ENCODE measurements at regions not wholly inside any gene's neighbourhood (a gene's known extent, or its start where the extent isn't known, plus 50 kb on each side); places are given as distances from the start of the nearest gene placed in this dataset.
A peak's percentile ranks its signal among the peaks of the same experiment; 100 is the strongest.
"Not testable (repeated sequence)": the region's sequence is repeated elsewhere in the genome, so short reads cannot be mapped to it uniquely, and the experiment has no call there.

DNA sequence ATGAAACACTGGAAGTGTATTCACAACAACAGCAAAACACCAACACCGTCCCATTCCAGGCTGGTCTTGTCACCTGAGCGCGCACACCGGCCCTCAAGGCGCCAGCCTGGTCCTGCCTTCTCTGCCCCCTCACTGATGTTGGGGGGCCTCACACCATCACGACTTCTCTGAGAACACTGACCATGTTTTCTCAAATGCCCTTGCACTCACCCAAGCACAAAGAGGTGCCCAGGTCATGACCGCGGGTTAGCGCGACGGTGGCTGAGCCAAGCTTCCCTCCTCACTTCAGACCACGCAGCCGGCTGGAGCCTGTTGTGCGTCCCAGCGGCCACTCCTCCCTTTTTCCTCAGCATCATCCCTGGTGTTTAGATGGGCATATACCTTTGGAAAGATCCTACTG, 101.3 kb upstream of the SALL3 start:
- Histone ChIP-seq H2AK5ac (ENCODE audit: low read depth, low read length) (peak overlapping the region; percentile 40), H4K8ac (ENCODE audit: low read depth, low read length) (no peak overlapping the region), H3K14ac (ENCODE audit: low read length) (no peak overlapping the region), H3K18ac (ENCODE audit: low read length) (peak overlapping the region; percentile 72), H2AFZ (ENCODE audit: low read length) (no peak overlapping the region), H2BK15ac (ENCODE audit: low read length) (peak overlapping the region; percentile 27), H3K4ac (ENCODE audit: low read length) (no peak overlapping the region), H3K79me1 (ENCODE audit: low read depth, low read length) (no peaks in the 10 kb centered on the region), H3K36me3 (replicated peaks in 1 of 2; ENCODE audit: control insufficient read depth in 2 of 2, insufficient read depth in 2 of 2, low read length in 2 of 2) (no peaks in the 10 kb centered on the region), H3K4me3 (ENCODE audit: low read length in 2 of 2) (no peak overlapping the region), H3K23ac (ENCODE audit: low read depth, low read length, poor library complexity) (no peak overlapping the region), H2BK5ac (ENCODE audit: low read length) (no peak overlapping the region), H3K4me1 (ENCODE audit: control insufficient read depth in 2 of 2, insufficient read depth in 1 of 2, low read depth in 1 of 2, low read length in 2 of 2) (peaks cover 0 to 5% of the 10 kb centered on the region in 2 donors), H2BK120ac (ENCODE audit: low read depth, low read length) (peak overlapping the region; percentile 57), H2BK12ac (ENCODE audit: low read length) (no peak overlapping the region), H3K9me3 (replicated peaks in 1 of 2; ENCODE audit: control insufficient read depth in 2 of 2, insufficient read depth in 1 of 2, low read depth in 1 of 2, low read length in 2 of 2) (peaks cover 0 to 2% of the 10 kb centered on the region in 2 donors), H3K9ac (ENCODE audit: low read depth, low read length, poor library complexity) (peak overlapping the region; percentile 27), H3K27ac (replicated peaks; ENCODE audit: low read length) (no peak overlapping the region), H3K27me3 (ENCODE audit: control insufficient read depth in 3 of 3, insufficient read depth in 3 of 3, low read depth in 1 of 3, low read length in 3 of 3) (no peaks in the 10 kb centered on the region), H4K91ac (ENCODE audit: low read depth, low read length, poor library complexity) (peak overlapping the region; percentile 26), H3K4me2 (ENCODE audit: insufficient read depth, low read length, poor library complexity, severe bottlenecking) (no peak overlapping the region)
- no peak for DNase-seq (ENCODE audit: low spot score)
- WGBS, 2 donors (ENCODE audit: extremely low coverage in 2 of 2, insufficient read length in 2 of 2, insufficient replicate concordance in 1 of 2): no CpG with 5 or more reads among the region's 15 CpGs

DNA sequence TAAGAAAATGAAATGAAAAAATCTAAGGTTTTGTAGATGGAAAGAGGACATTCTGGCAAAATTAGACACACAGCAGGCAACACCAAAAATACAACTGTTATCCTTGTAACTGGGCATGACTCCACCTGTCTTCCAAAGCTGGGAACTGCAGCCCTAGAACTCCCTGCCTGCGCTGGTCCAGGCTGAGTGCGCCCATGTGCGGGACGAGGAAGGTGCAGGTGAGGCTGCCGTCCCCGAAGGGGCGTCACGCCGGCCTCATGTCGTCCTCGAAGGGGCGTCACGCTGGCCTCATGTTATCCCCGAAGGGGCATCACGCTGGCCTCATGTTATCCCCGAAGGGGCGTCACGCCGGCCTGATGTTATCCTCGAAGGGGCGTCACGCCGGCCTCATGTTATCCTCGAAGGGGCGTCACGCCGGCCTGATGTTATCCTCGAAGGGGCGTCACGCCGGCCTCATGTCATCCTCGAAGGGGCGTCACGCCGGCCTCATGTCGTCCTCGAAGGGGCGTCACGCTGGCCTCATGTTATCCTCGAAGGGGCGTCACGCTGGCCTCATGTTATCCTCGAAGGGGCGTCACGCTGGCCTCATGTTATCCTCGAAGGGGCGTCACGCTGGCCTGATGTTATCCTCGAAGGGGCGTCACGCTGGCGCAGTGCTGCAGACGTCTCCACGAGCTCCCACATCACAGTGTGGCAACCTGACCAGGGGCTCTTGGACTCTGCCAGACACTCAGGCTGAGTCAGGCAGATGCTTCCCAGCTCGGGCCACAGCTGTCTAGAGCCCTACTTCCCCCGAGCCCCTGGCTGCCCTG, 100.3 kb upstream of the SALL3 start:
- H3K9me3 ChIP-seq (replicated peaks in 1 of 2; ENCODE audit: control insufficient read depth in 2 of 2, insufficient read depth in 1 of 2, low read depth in 1 of 2, low read length in 2 of 2); H3K4me2 ChIP-seq (ENCODE audit: insufficient read depth, low read length, poor library complexity, severe bottlenecking); H4K91ac ChIP-seq (ENCODE audit: low read depth, low read length, poor library complexity); H3K9ac ChIP-seq (ENCODE audit: low read depth, low read length, poor library complexity); H3K27ac ChIP-seq (replicated peaks; ENCODE audit: low read length); H2AFZ ChIP-seq (ENCODE audit: low read length); H2BK12ac ChIP-seq (ENCODE audit: low read length); H3K79me1 ChIP-seq (ENCODE audit: low read depth, low read length); H2BK120ac ChIP-seq (ENCODE audit: low read depth, low read length); H2BK15ac ChIP-seq (ENCODE audit: low read length); DNase-seq (ENCODE audit: low spot score); H4K8ac ChIP-seq (ENCODE audit: low read depth, low read length); H3K14ac ChIP-seq (ENCODE audit: low read length); H3K36me3 ChIP-seq (replicated peaks in 1 of 2; ENCODE audit: control insufficient read depth in 2 of 2, insufficient read depth in 2 of 2, low read length in 2 of 2); H3K4ac ChIP-seq (ENCODE audit: low read length); H3K23ac ChIP-seq (ENCODE audit: low read depth, low read length, poor library complexity); H2AK5ac ChIP-seq (ENCODE audit: low read depth, low read length); H3K18ac ChIP-seq (ENCODE audit: low read length); H3K27me3 ChIP-seq (ENCODE audit: control insufficient read depth in 3 of 3, insufficient read depth in 3 of 3, low read depth in 1 of 3, low read length in 3 of 3); H3K4me3 ChIP-seq (ENCODE audit: low read length in 2 of 2); H2BK5ac ChIP-seq (ENCODE audit: low read length); H3K4me1 ChIP-seq (ENCODE audit: control insufficient read depth in 2 of 2, insufficient read depth in 1 of 2, low read depth in 1 of 2, low read length in 2 of 2): not testable (repeated sequence)
- no CpG with 5 or more reads among the region's 56 CpGs for WGBS, 2 donors (ENCODE audit: extremely low coverage in 2 of 2, insufficient read length in 2 of 2, insufficient replicate concordance in 1 of 2)

DNA sequence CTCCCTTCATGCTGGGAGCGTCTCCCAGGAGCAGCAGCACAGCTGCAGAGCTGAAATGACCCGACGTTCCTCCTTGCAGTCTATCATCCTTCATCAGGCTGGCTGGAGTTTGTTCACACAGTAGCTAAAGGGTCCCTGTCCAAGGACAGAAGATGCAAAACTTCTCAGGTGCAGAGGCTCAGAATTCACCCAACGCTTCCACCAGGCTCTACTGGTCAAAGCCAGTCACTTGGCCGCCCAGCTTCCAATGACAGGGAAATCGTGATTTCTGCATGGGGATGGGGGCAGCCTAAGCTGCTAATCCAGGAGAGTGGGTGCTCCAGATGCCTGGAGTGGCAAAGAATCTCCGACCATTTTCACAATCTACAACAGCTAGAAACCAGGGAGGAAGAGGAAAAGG, 97.0 kb upstream of the SALL3 start:
- Histone ChIP-seq H2BK15ac (ENCODE audit: low read length) (no peak overlapping the region), H3K23ac (ENCODE audit: low read depth, low read length, poor library complexity) (no peak overlapping the region), H3K9ac (ENCODE audit: low read depth, low read length, poor library complexity) (no peak overlapping the region), H3K27ac (replicated peaks; ENCODE audit: low read length) (no peak overlapping the region), H3K79me1 (ENCODE audit: low read depth, low read length) (no peaks in the 10 kb centered on the region), H2AFZ (ENCODE audit: low read length) (no peak overlapping the region), H2AK5ac (ENCODE audit: low read depth, low read length) (no peak overlapping the region), H3K4me3 (ENCODE audit: low read length in 2 of 2) (no peak overlapping the region), H3K4me1 (ENCODE audit: control insufficient read depth in 2 of 2, insufficient read depth in 1 of 2, low read depth in 1 of 2, low read length in 2 of 2) (no peaks in the 10 kb centered on the region), H2BK120ac (ENCODE audit: low read depth, low read length) (no peak overlapping the region), H3K14ac (ENCODE audit: low read length) (no peak overlapping the region), H2BK12ac (ENCODE audit: low read length) (no peak overlapping the region), H3K27me3 (ENCODE audit: control insufficient read depth in 3 of 3, insufficient read depth in 3 of 3, low read depth in 1 of 3, low read length in 3 of 3) (no peaks in the 10 kb centered on the region), H4K91ac (ENCODE audit: low read depth, low read length, poor library complexity) (no peak overlapping the region), H2BK5ac (ENCODE audit: low read length) (no peak overlapping the region), H4K8ac (ENCODE audit: low read depth, low read length) (no peak overlapping the region), H3K36me3 (replicated peaks in 1 of 2; ENCODE audit: control insufficient read depth in 2 of 2, insufficient read depth in 2 of 2, low read length in 2 of 2) (no peaks in the 10 kb centered on the region), H3K9me3 (replicated peaks in 1 of 2; ENCODE audit: control insufficient read depth in 2 of 2, insufficient read depth in 1 of 2, low read depth in 1 of 2, low read length in 2 of 2) (peaks cover 0 to 6% of the 10 kb centered on the region in 2 donors), H3K18ac (ENCODE audit: low read length) (no peak overlapping the region), H3K4ac (ENCODE audit: low read length) (no peak overlapping the region), H3K4me2 (ENCODE audit: insufficient read depth, low read length, poor library complexity, severe bottlenecking) (no peak overlapping the region)
- WGBS, 2 donors (ENCODE audit: extremely low coverage in 2 of 2, insufficient read length in 2 of 2, insufficient replicate concordance in 1 of 2): no CpG with 5 or more reads among the region's 7 CpGs
- DNase-seq (ENCODE audit: low spot score): no peak

DNA sequence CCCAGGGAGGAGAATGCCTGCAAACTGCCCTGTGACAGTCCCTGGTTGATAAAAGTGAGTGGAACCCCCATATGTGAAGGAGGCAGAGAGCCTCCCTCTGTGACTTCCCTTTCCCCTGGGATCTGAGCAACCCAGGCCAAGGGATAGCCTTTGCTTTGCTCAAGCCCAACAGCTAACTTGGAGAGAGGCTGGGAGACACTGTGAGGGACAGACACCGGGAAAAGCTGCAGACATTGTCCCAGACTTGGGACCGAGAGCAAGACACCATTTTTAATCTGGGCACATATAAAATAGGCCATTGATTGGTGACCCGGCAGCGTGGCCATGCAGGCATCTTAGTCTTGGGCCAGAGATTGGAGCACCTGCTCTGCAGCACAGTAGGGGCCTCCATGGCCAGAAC, 96.1 kb upstream of the SALL3 start:
- Histone ChIP-seq H2BK12ac (ENCODE audit: low read length) (no peak overlapping the region), H3K9ac (ENCODE audit: low read depth, low read length, poor library complexity) (no peak overlapping the region), H3K36me3 (replicated peaks in 1 of 2; ENCODE audit: control insufficient read depth in 2 of 2, insufficient read depth in 2 of 2, low read length in 2 of 2) (no peaks in the 10 kb centered on the region), H2AK5ac (ENCODE audit: low read depth, low read length) (peak overlapping the region; percentile 45), H3K79me1 (ENCODE audit: low read depth, low read length) (no peaks in the 10 kb centered on the region), H2BK15ac (ENCODE audit: low read length) (no peak overlapping the region), H3K14ac (ENCODE audit: low read length) (no peak overlapping the region), H3K18ac (ENCODE audit: low read length) (no peak overlapping the region), H3K27me3 (ENCODE audit: control insufficient read depth in 3 of 3, insufficient read depth in 3 of 3, low read depth in 1 of 3, low read length in 3 of 3) (no peaks in the 10 kb centered on the region), H2BK5ac (ENCODE audit: low read length) (no peak overlapping the region), H3K4me2 (ENCODE audit: insufficient read depth, low read length, poor library complexity, severe bottlenecking) (no peak overlapping the region), H3K9me3 (replicated peaks in 1 of 2; ENCODE audit: control insufficient read depth in 2 of 2, insufficient read depth in 1 of 2, low read depth in 1 of 2, low read length in 2 of 2) (peaks cover 0 to 6% of the 10 kb centered on the region in 2 donors), H2AFZ (ENCODE audit: low read length) (no peak overlapping the region), H3K4ac (ENCODE audit: low read length) (no peak overlapping the region), H3K4me1 (ENCODE audit: control insufficient read depth in 2 of 2, insufficient read depth in 1 of 2, low read depth in 1 of 2, low read length in 2 of 2) (no peaks in the 10 kb centered on the region), H3K4me3 (ENCODE audit: low read length in 2 of 2) (no peak overlapping the region), H2BK120ac (ENCODE audit: low read depth, low read length) (no peak overlapping the region), H3K23ac (ENCODE audit: low read depth, low read length, poor library complexity) (no peak overlapping the region), H4K91ac (ENCODE audit: low read depth, low read length, poor library complexity) (no peak overlapping the region), H3K27ac (replicated peaks; ENCODE audit: low read length) (no peak overlapping the region), H4K8ac (ENCODE audit: low read depth, low read length) (no peak overlapping the region)
- no peak for DNase-seq (ENCODE audit: low spot score)
- no CpG with 5 or more reads among the region's 4 CpGs for WGBS, 2 donors (ENCODE audit: extremely low coverage in 2 of 2, insufficient read length in 2 of 2, insufficient replicate concordance in 1 of 2)

All from neuronal stem cell (in vitro differentiated cells).